ENCODE measurements at regions not wholly inside any gene's neighbourhood (a gene's known extent, or its start where the extent isn't known, plus 50 kb on each side); places are given as distances from the start of the nearest gene placed in this dataset.

DNA sequence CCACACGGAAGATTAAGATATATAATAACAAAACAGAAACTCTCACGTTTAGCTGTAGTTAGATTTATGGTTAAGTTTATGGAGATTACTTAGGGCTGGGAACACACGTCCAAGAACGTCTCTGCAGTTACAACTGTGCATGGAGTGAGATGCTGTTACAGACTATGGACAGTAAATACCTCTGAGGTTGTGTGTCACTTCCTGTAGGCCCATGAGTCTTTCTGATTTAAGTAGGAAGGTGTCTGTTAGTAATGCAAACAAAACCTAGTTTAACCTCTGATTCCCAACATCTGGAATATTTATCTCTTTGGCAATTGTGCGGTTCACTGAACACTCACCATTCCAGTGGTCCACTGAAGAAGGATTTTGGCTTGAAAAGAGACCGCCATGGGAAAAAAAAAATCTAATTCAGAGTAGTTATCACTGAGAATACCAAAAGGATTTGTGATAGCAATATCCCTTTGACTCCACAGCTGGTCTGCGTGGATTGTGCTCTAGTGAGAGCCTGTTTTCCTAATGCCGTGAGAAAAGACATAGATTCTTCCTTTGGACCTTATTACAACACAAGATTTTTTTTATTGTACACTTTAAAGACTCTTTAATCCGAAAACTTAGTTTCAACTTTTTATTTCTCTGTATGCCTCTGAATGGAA, 478.2 kb upstream of the CITED2 start:
- no peak for DNase-seq (ENCODE audit: low read depth in 1 of 2, low spot score in 1 of 2)

DNA sequence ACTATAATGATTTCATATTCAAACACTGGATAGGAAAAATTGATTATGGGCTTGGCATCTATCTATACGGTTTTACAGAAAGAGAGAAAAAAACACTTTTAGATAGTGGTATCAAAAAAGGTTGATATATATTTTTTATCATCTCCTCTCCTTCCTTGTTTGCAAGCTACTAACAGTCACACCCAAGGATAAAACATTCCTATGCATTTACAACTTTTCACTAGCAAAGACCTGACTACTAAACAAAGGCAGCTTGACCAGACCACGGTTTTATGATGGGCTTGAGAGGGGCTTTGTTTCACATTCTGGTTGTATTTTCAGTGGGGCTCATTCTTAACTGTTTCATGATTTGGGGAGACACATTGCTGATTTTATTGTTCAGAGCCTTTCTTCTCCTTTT, 477.6 kb upstream of the CITED2 start:
- no peak for DNase-seq (ENCODE audit: low read depth in 1 of 2, low spot score in 1 of 2)

- DNase-seq (ENCODE audit: low read depth in 1 of 2, low spot score in 1 of 2) = no peak
These were observed 476.8 kb upstream of the CITED2 start for GRCh38 chr6:139851206-139851605.

- DNase-seq (ENCODE audit: low read depth in 1 of 2, low spot score in 1 of 2) = no peak
These were observed 476.1 kb upstream of the CITED2 start for GRCh38 chr6:139850512-139850911.

GRCh38 chr6:139847457-139847813, 473.0 kb upstream of the CITED2 start:
- no peak for DNase-seq (ENCODE audit: low read depth in 1 of 2, low spot score in 1 of 2)

DNA sequence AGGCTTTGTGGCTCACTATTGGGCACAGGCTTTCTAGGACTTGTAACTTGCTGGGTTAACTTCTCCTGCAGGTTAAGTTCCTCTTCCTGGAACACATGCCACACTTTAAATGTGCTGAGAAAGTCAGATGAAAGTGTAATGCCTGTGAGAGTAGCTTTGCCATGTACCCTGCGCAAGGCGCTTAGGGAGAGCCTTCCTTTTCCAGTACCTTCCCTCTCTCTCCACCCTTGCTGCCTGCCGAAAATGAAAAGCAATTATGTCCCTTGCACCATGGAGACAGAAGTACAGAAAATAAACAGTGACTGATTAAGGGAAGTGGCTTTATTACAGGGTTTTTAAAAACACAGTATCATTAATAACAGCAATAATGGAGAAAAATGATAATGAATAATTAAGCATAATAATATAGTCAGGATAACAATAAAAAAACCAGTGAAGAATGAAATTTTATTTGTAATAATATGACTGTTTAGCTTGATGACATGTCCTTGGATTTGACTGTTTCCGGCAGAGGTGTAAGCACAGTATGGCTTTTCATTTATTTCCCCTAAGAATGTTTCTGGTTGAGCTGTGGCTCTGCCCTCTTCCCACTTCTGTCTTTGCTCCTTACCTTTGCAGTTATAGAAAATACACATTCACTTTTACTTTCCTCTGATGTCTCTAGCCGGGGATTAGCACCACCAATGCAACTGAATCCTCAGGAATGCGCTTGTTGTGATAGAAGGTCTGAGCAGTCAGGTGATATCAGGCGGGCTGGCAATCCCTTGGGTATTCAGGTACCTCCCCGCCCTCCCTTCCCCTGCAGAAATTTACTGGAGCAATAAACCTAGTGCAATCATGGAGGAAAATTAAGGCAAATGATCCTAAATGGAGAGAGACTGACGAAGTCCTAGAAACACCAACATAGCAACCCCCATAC, 472.3 kb upstream of the CITED2 start:
- DNase-seq (ENCODE audit: low read depth in 1 of 2, low spot score in 1 of 2) = no peak

DNA sequence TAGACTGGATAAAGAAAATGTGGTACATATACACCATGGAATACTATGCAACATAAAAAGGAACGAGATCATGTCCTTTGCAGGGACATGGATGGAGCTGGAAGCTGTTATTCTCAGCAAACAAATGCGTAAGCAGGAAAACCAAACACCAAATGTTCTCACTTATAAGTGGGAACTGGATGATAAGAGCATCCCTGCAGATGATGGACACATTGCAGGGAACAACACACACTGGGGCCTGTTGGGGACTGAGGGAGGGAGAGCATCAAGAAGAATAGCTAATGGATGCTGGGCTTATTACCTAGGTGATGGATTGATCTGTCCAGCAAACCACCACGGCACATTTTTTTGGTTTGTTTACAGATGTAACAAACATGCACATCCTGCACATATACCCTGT, 470.5 kb upstream of the CITED2 start:
- DNase-seq (ENCODE audit: low read depth in 1 of 2, low spot score in 1 of 2) = no peak

- DNase-seq (ENCODE audit: low read depth in 1 of 2, low spot score in 1 of 2) = no peak
These were observed 467.4 kb upstream of the CITED2 start for GRCh38 chr6:139841794-139842215.

- DNase-seq (ENCODE audit: low read depth in 1 of 2, low spot score in 1 of 2) = no peak
These were observed 465.2 kb upstream of the CITED2 start for GRCh38 chr6:139839506-139840156.

DNA sequence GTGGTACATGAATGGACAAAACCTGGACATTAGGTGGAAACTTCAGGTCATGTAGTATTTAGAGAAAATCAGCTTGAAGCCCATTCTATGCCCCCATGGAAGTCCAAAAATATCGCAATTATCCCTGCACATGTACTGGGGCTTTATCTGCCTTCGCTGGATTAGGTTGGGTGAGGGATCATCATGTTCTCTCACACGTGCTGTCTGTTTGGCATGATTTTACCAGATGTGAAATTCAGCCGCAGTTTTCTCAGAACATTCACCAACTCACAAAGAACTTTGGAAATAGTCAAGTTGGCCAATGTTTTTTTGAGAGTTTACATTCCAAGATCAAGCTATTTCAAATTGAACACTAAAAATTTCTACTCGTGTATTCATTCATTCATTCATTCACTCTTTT, 459.8 kb upstream of the CITED2 start:
- DNase-seq (ENCODE audit: low read depth in 1 of 2, low spot score in 1 of 2) = no peak

DNA sequence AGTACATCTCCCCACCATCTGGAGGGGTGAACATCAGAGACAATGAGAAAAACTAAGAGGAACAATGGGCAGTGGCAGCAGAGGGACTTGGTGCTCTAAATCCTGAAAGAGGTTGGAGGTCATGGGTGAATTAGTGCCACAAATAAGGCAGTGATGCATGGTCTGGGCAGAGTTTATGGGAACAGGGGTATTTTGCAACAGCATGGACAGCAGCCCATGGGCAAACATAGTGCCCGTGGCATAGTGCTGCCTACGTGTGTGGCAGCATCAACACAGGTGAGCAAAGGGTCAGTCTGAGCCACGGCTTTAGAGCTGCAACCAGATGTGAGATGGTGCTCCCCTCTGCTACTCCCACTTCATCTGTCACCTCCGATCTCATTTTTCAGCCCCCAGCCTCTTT, 459.1 kb upstream of the CITED2 start:
- DNase-seq (ENCODE audit: low read depth in 1 of 2, low spot score in 1 of 2) = no peak

DNA sequence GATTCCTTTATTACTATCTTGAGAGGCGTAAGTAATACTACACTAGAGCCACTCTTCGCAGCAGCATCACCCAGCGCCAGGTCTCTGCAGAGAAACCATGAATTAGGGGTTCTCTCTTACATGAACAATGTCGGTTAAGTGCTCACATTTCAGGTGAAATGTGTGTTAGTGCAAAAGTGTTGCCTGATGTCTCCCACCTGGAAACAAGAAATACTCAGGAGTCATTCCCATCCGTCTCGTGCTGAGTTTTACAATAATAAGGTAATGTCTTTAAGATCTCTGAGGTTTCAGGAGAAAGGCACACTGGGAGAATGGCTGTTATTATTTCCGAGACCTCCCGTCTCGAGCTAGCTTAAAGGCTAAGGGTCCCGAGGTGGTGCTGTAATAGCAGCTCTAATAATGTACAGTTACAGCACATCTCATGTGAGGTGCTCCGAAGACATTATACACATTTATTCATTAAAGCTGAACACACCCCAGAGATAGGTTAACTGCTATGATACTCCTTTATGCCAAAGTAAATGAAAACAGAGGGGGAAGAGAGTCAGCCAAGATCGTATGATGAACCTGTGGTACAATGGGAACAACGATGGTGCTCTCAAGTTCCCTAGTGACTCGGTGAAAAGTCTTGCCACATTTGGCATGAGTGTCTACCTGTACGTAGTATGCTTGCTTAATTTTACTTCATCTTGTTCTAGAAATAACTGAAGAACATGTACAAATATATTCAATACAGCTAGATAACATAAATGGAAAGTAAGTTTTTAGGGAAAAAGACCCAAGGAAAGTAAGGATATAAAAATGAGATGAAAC, 458.3 kb upstream of the CITED2 start:
- no peak for DNase-seq (ENCODE audit: low read depth in 1 of 2, low spot score in 1 of 2)

GRCh38 chr6:139829576-139829975, 455.1 kb upstream of the CITED2 start:
- DNase-seq (ENCODE audit: low read depth in 1 of 2, low spot score in 1 of 2) = no peak

DNA sequence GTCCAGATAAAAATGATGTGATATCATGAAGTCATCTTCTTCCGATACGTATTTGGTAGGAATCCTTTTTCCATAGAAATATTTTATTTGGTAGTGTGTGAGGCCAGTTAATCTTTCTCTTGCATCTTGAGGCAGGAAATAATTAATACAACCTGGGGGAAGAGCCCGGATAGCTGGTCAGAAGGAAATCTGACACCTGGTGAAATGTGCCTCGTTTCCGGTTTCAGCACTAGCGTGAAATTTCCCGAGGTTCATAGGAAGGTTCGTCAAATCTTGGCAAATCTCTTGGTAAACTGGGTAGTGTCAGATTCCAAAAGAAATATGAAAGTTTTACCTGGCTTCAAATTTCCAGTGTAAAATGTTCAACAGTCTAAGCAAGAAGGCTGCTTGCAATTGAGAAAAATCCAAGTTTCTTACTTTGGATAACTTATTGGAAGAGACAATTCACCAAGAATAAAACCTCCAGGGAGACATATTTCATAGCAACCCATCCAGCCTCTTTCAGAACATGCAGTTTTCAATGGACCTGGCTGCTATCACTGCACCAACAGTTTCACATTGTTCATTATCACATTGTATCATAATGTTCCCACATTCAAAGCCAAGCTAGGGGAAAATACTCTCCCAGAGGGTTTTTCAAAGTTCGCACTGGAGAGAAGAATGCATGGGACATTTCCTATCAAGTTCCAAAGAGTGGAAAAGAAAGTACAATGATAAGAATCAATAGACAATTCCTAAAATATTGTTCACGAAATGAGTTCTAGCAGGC, 454.5 kb upstream of the CITED2 start:
- DNase-seq (ENCODE audit: low read depth in 1 of 2, low spot score in 1 of 2) = no peak

GRCh38 chr6:139825935-139826374, 451.5 kb upstream of the CITED2 start:
- no peak for DNase-seq (ENCODE audit: low read depth in 1 of 2, low spot score in 1 of 2)

- no peak for DNase-seq (ENCODE audit: low read depth in 1 of 2, low spot score in 1 of 2)
These were observed 450.4 kb upstream of the CITED2 start for GRCh38 chr6:139824864-139825263.

DNA sequence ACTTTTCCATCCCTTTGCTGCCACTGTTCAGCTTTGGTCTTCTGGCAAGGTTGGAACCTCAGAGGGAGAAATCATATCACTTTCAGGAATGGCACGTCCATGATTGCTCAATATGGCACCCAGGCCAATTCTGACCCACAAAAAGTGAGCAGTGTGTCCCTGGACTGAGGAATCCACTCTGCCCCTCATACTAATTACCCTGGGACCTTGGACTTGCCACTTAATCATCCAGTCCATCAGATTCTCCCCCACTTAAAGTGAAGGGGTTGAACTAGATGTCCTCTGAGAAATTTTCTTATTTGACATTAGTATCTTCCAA, 449.3 kb upstream of the CITED2 start:
- DNase-seq (ENCODE audit: low read depth in 1 of 2, low spot score in 1 of 2) = no peak

GRCh38 chr6:139823099-139823807, 448.8 kb upstream of the CITED2 start:
- DNase-seq (ENCODE audit: low read depth in 1 of 2, low spot score in 1 of 2) = no peak

DNA sequence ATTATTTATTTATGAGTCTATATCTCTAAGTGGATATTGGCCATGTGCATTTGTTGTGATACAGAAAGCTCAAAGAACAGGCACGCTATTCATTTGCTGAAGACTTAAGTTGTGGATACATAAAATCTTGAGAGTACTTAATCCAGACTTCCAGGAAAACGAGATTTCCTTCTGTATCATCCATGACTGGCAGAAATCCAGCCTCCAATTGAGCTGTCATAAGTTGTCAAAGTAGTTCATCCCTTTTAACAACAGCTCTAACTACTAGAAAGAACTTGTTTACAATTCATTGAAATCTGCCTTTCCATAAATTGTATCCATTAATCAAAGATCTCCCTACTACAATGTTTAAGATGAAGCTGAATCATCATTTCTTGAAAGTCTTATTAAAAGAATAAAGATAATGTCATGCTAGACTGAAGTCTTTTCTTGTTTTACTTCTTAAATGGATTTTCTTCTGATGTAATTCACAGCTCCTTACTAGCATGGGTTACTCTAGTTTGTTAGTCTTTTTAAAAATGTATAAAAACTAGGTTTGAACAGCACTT, 447.3 kb upstream of the CITED2 start:
- DNase-seq (ENCODE audit: low read depth in 1 of 2, low spot score in 1 of 2) = no peak

- DNase-seq (ENCODE audit: low read depth in 1 of 2, low spot score in 1 of 2) = no peak
These were observed 445.8 kb upstream of the CITED2 start for GRCh38 chr6:139820210-139820609.

Measured in activated CD4-positive, alpha-beta T cell treated with anti-CD3 and anti-CD28 coated beads, Interleukin-2, amount 50 U/mL, for 24 hours (primary cell).